ENCODE measurements at regions not wholly inside any gene's neighbourhood (a gene's known extent, or its start where the extent isn't known, plus 50 kb on each side); places are given as distances from the start of the nearest gene placed in this dataset.

DNA sequence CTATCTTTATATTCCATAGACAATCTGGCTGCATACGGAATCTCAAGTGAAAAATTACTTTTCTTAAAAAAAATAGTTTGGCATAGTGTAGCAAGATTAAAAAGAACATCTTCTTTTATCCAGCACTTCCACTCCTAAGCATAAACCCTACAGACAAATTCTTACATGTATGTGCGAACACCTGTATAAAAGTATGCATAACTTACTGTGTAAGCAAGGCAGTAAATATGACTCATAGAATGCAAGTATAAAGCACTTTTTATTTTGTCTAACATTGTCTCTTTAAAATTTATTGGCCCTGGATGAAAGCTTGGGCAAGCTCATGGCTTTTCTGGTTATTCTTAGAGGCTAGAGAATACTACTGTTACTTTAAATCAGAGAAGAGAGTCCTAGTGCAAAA is 86.4 kb downstream of the MSX2 start:
- TF ChIP-seq, protein P1, sequence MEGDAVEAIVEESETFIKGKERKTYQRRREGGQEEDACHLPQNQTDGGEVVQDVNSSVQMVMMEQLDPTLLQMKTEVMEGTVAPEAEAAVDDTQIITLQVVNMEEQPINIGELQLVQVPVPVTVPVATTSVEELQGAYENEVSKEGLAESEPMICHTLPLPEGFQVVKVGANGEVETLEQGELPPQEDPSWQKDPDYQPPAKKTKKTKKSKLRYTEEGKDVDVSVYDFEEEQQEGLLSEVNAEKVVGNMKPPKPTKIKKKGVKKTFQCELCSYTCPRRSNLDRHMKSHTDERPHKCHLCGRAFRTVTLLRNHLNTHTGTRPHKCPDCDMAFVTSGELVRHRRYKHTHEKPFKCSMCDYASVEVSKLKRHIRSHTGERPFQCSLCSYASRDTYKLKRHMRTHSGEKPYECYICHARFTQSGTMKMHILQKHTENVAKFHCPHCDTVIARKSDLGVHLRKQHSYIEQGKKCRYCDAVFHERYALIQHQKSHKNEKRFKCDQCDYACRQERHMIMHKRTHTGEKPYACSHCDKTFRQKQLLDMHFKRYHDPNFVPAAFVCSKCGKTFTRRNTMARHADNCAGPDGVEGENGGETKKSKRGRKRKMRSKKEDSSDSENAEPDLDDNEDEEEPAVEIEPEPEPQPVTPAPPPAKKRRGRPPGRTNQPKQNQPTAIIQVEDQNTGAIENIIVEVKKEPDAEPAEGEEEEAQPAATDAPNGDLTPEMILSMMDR (IDR thresholded peaks at IDR 0.05; ENCODE audit: low read depth, low read length): no peak
- no peak for DNase-seq (ENCODE audit: extremely low read depth, low read depth)

DNA sequence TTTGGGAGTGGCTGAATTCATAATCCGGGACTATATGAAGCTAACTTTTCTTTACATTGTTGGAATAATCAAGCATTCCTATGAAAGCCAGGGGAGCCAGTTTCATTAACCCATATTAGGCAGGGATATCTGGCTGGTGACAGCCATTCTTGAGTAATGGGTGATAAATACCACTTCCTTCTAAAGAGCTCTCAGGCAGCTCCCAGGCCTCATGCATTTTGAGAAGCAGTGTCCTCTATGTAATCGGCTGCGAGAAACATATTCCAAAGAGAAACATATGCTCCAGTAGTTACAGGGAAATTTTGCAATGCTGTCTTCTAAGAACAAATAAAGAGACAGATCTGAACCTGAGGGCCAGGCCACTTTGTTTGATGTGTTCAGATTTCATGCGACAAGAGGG is 83.1 kb downstream of the MSX2 start:
- TF ChIP-seq, protein P1 (IDR thresholded peaks at IDR 0.05; ENCODE audit: low read depth, low read length): no peak
- no peak for DNase-seq (ENCODE audit: extremely low read depth, low read depth)

DNA sequence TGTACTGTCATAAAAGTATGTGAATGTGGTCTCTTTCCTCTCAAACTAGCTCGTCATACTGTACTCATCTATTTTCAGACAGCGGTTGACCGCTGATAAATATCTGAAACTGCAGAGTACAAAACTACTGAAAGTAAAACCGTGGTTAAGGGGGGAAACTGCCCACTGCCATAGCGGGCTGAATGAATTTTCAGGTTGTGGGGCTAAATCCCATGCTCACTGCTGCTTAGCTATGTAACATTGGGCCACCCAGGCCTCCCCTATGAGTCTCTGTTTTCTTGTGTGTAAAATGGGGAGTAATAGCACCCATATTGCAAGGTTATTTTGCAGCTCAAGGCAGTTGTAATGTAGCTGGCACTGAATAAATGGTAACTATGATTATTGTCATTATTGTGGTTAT is 82.3 kb downstream of the MSX2 start:
- TF ChIP-seq, protein P1 (IDR thresholded peaks at IDR 0.05; ENCODE audit: low read depth, low read length): no peak
- DNase-seq (ENCODE audit: extremely low read depth, low read depth): no peak

DNA sequence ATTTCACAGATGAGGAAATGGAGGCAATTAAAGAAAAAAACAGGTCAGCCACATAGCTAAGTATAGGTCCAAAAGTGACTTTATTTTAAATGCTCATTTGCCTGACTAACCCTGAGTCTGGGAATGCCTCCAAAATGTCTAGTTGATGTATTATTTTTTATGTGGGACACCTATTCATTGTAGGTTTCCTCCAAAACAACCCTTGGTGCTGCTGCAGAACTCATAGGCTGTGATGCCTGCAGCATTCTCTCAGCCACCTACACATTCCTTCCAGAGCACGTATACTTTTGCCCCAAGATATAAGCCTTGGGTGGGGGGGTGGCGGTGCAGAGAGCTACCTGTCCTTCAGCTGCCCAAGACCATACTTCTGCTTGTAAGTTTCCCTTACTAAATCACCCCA is 77.4 kb downstream of the MSX2 start:
- TF ChIP-seq, protein P1 (IDR thresholded peaks at IDR 0.05; ENCODE audit: low read depth, low read length): no peak
- no peak for DNase-seq (ENCODE audit: extremely low read depth, low read depth)

DNA sequence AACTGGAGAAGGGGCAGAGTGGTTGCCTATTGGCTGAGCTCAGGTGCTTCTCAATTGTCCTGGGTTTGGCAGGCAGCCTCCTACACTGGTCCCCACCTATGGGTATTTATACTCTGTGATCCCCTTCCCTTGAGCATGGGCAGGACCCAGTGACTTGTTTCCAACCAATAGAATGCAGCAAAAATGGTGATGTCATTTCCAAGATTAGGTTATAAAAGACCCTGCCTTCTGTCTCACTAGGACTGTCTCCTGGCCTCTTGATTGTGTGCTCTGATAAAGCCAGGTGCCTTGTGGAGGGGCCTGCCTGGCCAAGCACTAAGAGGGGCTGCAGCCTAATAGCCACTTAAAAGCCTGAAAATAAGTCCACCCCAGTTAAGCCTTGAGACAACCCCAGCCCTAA is 76.1 kb downstream of the MSX2 start:
- TF ChIP-seq, protein P1 (IDR thresholded peaks at IDR 0.05; ENCODE audit: low read depth, low read length): no peak

DNA sequence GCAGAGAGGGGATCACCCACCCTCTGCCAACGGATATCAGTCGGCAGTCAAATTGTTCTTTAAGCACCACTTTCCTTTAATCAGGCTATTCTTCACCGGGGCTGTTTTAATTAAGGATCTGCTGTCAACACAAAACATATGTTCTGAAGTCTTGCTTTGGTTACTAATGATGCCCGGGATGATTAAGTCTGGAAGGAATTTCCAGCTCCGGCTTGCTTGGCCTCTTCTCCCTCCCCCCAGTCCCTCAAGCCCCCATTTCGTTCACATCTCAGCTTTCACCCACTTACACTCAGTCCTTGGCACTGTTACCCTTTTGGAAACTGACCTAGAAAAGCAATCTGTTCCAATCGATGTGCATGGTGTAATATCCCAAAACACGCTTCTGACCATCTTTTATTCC is 74.7 kb downstream of the MSX2 start:
- TF ChIP-seq, protein P1 (IDR thresholded peaks at IDR 0.05; ENCODE audit: low read depth, low read length): no peak
- peak; percentile 73 for DNase-seq (ENCODE audit: extremely low read depth, low read depth)

More for the DNA sequence above, 76.1 kb downstream of the MSX2 start:
- DNase-seq (ENCODE audit: extremely low read depth, low read depth): no peak

DNA sequence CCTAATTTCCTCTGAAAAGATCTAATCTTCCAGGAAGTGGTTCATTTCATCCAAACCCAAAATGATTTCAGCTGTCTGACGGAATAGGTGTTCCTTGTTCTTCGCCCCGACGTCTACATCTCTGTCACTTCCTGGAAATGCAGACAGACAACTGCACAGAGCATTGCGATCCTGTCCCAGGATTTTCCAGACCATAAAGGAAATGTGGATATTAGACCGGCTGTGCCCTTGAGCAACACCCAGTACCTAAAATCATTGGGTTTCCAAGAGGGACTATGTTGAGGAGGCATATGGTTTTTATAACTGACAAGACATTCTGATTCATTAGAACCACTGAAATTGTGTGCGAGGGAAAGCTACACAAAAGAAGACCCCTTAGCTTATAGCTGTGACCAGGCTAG is 74.2 kb downstream of the MSX2 start:
- peak; percentile 15 for DNase-seq (ENCODE audit: extremely low read depth, low read depth)
- TF ChIP-seq, protein P1 (IDR thresholded peaks at IDR 0.05; ENCODE audit: low read depth, low read length): no peak

Data from AG09319 (cell line).